Rectal smooth muscle tissue (tissue), 1 donor: ENCODE measurements at regions not wholly inside any gene's neighbourhood (a gene's known extent, or its start where the extent isn't known, plus 50 kb on each side); places are given as distances from the start of the nearest gene placed in this dataset.

Experiments
- H3K27ac ChIP-seq: one replicate; pipeline ENCODE4 v1.7.0; 2013; ENCODE audit warnings: low read depth, low read length, inconsistent platforms
- H3K27me3 ChIP-seq: one replicate; pipeline ENCODE4 v1.7.0; 2013; ENCODE audit warnings: low read length; ENCODE audit not compliant: control insufficient read depth, insufficient read depth
- H3K36me3 ChIP-seq: one replicate; pipeline ENCODE4 v1.7.0; 2013; ENCODE audit warnings: low read length; ENCODE audit not compliant: control insufficient read depth, insufficient read depth
- H3K4me1 ChIP-seq: one replicate; pipeline ENCODE4 v1.7.0; 2013; ENCODE audit warnings: low read length; ENCODE audit not compliant: control insufficient read depth, insufficient read depth
- H3K4me3 ChIP-seq: one replicate; pipeline ENCODE4 v1.7.0; 2013; ENCODE audit warnings: low read length
- H3K9ac ChIP-seq: one replicate; pipeline ENCODE4 v1.7.0; 2013; ENCODE audit warnings: low read length

- Histone ChIP-seq H3K27me3 (no peaks in the 10 kb centered on the region), H3K4me3 (no peak overlapping the region), H3K4me1 (no peaks in the 10 kb centered on the region), H3K36me3 (no peaks in the 10 kb centered on the region), H3K27ac (no peak overlapping the region), H3K9ac (no peak overlapping the region)
Measured at GRCh38 chr20:24070679-24071078, 82.1 kb upstream of the GGTLC1 start.

- Histone ChIP-seq H3K4me1 (no peaks in the 10 kb centered on the region), H3K4me3 (no peak overlapping the region), H3K36me3 (no peaks in the 10 kb centered on the region), H3K27ac (no peak overlapping the region), H3K27me3 (no peaks in the 10 kb centered on the region), H3K9ac (no peak overlapping the region)
Measured at GRCh38 chr20:24066076-24066700, 77.6 kb upstream of the GGTLC1 start.

- H3K27me3 ChIP-seq: no peaks in the 10 kb centered on the region
- no peak overlapping the region for H3K9ac ChIP-seq
- no peak overlapping the region for H3K4me3 ChIP-seq
- no peaks in the 10 kb centered on the region for H3K4me1 ChIP-seq
- no peaks in the 10 kb centered on the region for H3K36me3 ChIP-seq
- H3K27ac ChIP-seq: no peak overlapping the region
Measured at GRCh38 chr20:24064915-24065314, 76.3 kb upstream of the GGTLC1 start.

- Histone ChIP-seq H3K36me3 (no peaks in the 10 kb centered on the region), H3K9ac (no peak overlapping the region), H3K27ac (no peak overlapping the region), H3K27me3 (no peaks in the 10 kb centered on the region), H3K4me1 (no peaks in the 10 kb centered on the region), H3K4me3 (no peak overlapping the region)
Measured at GRCh38 chr20:24064092-24064491, 75.5 kb upstream of the GGTLC1 start.

DNA sequence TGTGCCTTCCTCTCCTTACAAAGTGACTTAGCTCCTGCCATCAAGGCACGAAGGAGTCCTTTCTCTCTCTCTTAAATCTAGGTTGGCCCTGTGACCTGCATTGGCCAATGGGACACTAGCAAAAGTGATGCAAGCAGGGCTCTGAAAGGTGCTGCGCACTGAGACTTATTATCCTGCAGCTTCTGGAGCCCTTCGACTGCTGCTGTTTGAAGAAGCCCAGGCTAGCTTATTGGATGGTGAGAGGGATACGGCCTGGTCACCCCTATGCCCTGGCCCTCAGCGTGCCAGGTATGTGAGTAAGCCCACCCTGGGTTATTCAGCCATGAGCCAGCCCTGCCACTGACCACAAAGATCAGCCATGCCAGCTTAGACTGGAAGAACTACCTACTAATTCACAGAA lies 74.5 kb upstream of the GGTLC1 start:
- Histone ChIP-seq H3K9ac (no peak overlapping the region), H3K36me3 (no peaks in the 10 kb centered on the region), H3K27ac (no peak overlapping the region), H3K27me3 (no peaks in the 10 kb centered on the region), H3K4me3 (no peak overlapping the region), H3K4me1 (no peaks in the 10 kb centered on the region)

- Histone ChIP-seq H3K27ac (no peak overlapping the region), H3K36me3 (no peaks in the 10 kb centered on the region), H3K27me3 (no peaks in the 10 kb centered on the region), H3K4me1 (no peaks in the 10 kb centered on the region), H3K4me3 (no peak overlapping the region), H3K9ac (no peak overlapping the region)
Measured at GRCh38 chr20:24060851-24061590, 72.4 kb upstream of the GGTLC1 start.

GRCh38 chr20:24059174-24059573 lies 70.6 kb upstream of the GGTLC1 start:
- H3K4me3 ChIP-seq: no peak overlapping the region
- no peak overlapping the region for H3K9ac ChIP-seq
- H3K36me3 ChIP-seq: no peaks in the 10 kb centered on the region
- no peaks in the 10 kb centered on the region for H3K4me1 ChIP-seq
- no peak overlapping the region for H3K27ac ChIP-seq
- no peaks in the 10 kb centered on the region for H3K27me3 ChIP-seq

DNA sequence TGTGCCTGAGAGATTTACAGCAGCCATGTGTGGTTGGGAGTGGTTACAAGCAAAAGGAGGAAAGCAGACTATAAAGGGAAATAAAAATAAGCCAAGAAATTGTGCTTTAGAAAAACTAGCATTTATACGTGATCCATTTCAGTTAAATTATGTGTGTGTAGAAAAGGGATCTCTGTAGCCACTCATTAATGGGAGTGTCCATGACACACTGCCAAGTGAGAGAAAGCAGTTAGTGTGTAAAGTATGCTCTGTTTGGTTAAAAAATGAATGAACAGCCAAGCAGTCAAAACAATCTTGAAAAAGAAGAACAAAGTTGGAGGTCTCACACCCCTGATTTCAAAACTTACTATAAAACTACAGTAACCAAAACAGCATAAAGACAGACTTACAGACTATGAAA lies 67.9 kb upstream of the GGTLC1 start:
- no peaks in the 10 kb centered on the region for H3K4me1 ChIP-seq
- no peak overlapping the region for H3K9ac ChIP-seq
- no peak overlapping the region for H3K27ac ChIP-seq
- H3K4me3 ChIP-seq: no peak overlapping the region
- H3K36me3 ChIP-seq: no peaks in the 10 kb centered on the region
- no peaks in the 10 kb centered on the region for H3K27me3 ChIP-seq

- no peak overlapping the region for H3K27ac ChIP-seq
- H3K9ac ChIP-seq: no peak overlapping the region
- H3K4me3 ChIP-seq: no peak overlapping the region
- no peaks in the 10 kb centered on the region for H3K4me1 ChIP-seq
- no peaks in the 10 kb centered on the region for H3K36me3 ChIP-seq
- no peaks in the 10 kb centered on the region for H3K27me3 ChIP-seq
Measured at GRCh38 chr20:24052599-24053275, 64.2 kb upstream of the GGTLC1 start.

DNA sequence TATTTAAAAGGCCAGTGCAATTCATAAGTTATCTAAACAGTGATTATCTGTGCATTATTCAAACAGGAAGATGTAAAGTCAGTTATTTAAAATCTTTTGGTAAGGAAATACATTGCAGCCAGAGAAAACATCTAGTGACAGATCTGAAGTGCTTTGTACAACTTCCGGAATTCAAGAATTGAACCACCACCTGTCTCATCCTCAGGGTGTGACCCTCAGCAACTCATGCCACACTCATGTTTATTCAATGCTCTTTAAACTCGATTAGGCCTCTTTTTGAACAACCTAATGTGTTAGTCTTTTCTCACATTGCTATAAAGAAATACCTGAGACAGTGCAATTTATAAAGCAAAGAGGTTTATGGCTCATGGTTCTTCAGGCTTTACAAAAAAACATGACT lies 62.6 kb upstream of the GGTLC1 start:
- Histone ChIP-seq H3K27me3 (no peaks in the 10 kb centered on the region), H3K4me3 (no peak overlapping the region), H3K36me3 (no peaks in the 10 kb centered on the region), H3K27ac (no peak overlapping the region), H3K9ac (no peak overlapping the region), H3K4me1 (no peaks in the 10 kb centered on the region)

DNA sequence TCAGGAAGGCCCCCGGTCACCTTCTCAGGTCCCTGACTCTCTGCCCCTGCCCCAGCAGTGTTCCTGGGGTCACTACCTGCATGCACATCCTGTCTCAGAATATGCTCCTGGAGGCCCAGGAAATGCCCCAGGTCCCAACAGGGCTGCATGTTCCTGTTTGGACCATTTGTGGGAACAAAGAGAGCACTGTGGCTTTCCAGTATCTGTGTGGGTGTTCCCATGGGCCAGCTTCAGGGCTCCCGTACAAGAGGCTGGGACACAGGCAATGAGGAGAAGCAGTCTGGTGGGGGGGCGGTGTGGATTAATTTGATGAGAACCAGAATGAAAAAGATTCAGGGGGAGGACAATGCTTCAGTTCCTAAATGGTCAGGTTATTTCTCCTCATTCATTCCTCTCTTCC lies 61.5 kb upstream of the GGTLC1 start:
- Histone ChIP-seq H3K27ac (no peak overlapping the region), H3K4me3 (no peak overlapping the region), H3K9ac (no peak overlapping the region), H3K4me1 (no peaks in the 10 kb centered on the region), H3K27me3 (no peaks in the 10 kb centered on the region), H3K36me3 (no peaks in the 10 kb centered on the region)

DNA sequence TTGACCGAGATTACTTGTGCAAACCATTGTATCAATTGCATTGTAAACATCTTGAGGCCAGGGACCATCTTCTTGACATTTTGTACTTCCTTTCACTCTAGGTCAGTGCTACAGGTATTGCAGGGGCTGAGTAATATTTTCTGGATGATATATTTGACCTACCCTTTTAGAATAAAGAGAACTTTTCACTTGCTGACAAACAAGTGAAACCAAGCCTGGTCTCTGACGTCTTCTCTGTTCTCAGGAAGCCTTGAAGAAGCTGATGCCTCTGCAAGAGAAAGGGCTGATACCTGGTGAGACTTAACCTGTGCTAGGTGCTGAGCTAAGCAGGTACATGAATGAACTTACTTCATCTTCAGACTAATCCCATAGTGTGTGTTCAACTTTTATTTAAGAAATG lies 60.5 kb upstream of the GGTLC1 start:
- Histone ChIP-seq H3K27ac (no peak overlapping the region), H3K27me3 (no peaks in the 10 kb centered on the region), H3K4me3 (no peak overlapping the region), H3K36me3 (no peaks in the 10 kb centered on the region), H3K4me1 (no peaks in the 10 kb centered on the region), H3K9ac (no peak overlapping the region)
